DND-41 (cell line): ENCODE measurements at regions not wholly inside any gene's neighbourhood (a gene's known extent, or its start where the extent isn't known, plus 50 kb on each side); places are given as distances from the start of the nearest gene placed in this dataset.

Experiments used
- CTCF ChIP-seq: IDR thresholded peaks from 2 replicates; pipeline ENCODE4 v1.5.1; 2012; ENCODE audit warnings: borderline replicate concordance, low read length, moderate library complexity, mild to moderate bottlenecking; ENCODE audit not compliant: poor library complexity, severe bottlenecking; ENCODE audit errors: extremely low read depth
- EZH2 ChIP-seq: IDR thresholded peaks from 3 replicates; pipeline ENCODE4 v1.6.1; 2012; ENCODE audit warnings: borderline replicate concordance, low read depth, mild to moderate bottlenecking, moderate library complexity, low read length, inconsistent platforms; ENCODE audit not compliant: severe bottlenecking

GRCh38 chr1:219687779-219688178 is 74.9 kb upstream of the ZC3H11B start:
- no peak for TF ChIP-seq CTCF
- TF ChIP-seq EZH2, result no peak
